IPS DF 19.7 (cell line): ENCODE measurements at regions not wholly inside any gene's neighbourhood (a gene's known extent, or its start where the extent isn't known, plus 50 kb on each side); places are given as distances from the start of the nearest gene placed in this dataset.

Experiments
- DNase-seq: peaks from one replicate; pipeline ENCODE4 v3.0.0-alpha.2; 2013; ENCODE audit warnings: low read depth, low spot score

DNA sequence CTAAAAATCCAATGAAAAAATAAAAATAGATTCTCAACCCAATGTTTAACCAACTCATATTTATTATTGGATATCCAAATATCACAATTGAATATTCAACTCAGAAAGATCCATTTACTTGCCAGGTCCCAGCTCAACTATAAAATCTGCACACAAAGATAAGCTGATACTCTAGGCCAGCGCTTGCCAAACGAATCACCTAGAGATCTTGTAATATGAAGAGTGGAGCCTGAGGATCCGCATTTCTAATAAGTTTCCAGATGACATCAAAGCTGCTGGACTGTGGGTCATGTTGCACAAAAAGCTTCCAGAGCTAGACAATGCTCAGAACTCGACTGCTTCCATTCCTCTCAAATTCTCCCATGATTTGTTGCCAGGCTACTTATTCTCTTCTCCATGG lies 51.7 kb upstream of the HSF2 start:
- DNase-seq, result no peak
